ENCODE measurements at regions not wholly inside any gene's neighbourhood (a gene's known extent, or its start where the extent isn't known, plus 50 kb on each side); places are given as distances from the start of the nearest gene placed in this dataset.

- intact Hi-C loops (cut with micrococcal nuclease), result no loop called here
- Mint-ChIP-seq H3K27me3 (ENCODE audit: insufficient read depth) (peaks cover 5% of the 10 kb centered on the region), H3K4me3 (no peak overlapping the region), H3K27ac (no peak overlapping the region), H3K36me3 (ENCODE audit: low read depth) (no peaks in the 10 kb centered on the region), H3K4me1 (ENCODE audit: low read depth) (no peaks in the 10 kb centered on the region), H3K9me3 (no peaks in the 10 kb centered on the region)
- DNase-seq (ENCODE audit: low spot score), result peak; percentile 22
Measured at GRCh38 chr11:127843483-127844396, 743.6 kb downstream of the ETS1 start.

GRCh38 chr11:127825183-127825582 is 762.2 kb downstream of the ETS1 start:
- H3K9me3 Mint-ChIP-seq, result no peaks in the 10 kb centered on the region
- intact Hi-C loops (cut with micrococcal nuclease), result no loop called here
- H3K36me3 Mint-ChIP-seq (ENCODE audit: low read depth), result no peaks in the 10 kb centered on the region
- H3K27me3 Mint-ChIP-seq (ENCODE audit: insufficient read depth), result no peaks in the 10 kb centered on the region
- H3K4me3 Mint-ChIP-seq, result no peak overlapping the region
- H3K4me1 Mint-ChIP-seq (ENCODE audit: low read depth), result no peaks in the 10 kb centered on the region
- no peak for DNase-seq (ENCODE audit: low spot score)
- no peak overlapping the region for H3K27ac Mint-ChIP-seq

- no peaks in the 10 kb centered on the region for H3K36me3 Mint-ChIP-seq (ENCODE audit: low read depth)
Measured at GRCh38 chr11:127818625-127819024, 768.7 kb downstream of the ETS1 start.

DNA sequence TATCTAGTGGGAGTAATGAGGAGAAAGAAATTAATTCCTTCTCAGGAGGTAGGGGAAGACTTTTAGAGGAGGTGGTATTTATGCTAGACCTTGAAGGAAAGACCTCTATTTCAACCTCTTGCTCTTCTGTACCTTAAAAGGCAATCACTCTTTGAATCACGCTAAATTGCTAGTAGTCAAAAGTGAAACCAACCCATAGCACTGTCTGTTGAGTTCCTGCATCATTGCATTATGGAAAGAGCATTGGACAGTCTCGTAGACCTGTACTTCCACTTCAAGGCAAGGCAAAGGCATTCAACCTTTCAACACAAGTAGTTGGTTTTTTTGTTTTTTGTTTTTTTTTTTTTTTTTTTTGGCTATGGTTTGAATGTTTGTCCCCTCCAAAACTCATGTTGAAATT is 770.4 kb downstream of the ETS1 start:
- H3K4me3 Mint-ChIP-seq, result no peak overlapping the region
- H3K9me3 Mint-ChIP-seq, result no peaks in the 10 kb centered on the region
- no peaks in the 10 kb centered on the region for H3K4me1 Mint-ChIP-seq (ENCODE audit: low read depth)
- H3K27ac Mint-ChIP-seq, result no peak overlapping the region
- no peaks in the 10 kb centered on the region for H3K36me3 Mint-ChIP-seq (ENCODE audit: low read depth)
- H3K27me3 Mint-ChIP-seq (ENCODE audit: insufficient read depth), result peaks cover 2% of the 10 kb centered on the region
- intact Hi-C loops (cut with micrococcal nuclease), result no loop called here
- no peak for DNase-seq (ENCODE audit: low spot score)

More at GRCh38 chr11:127818625-127819024, 768.7 kb downstream of the ETS1 start:
- Mint-ChIP-seq H3K9me3 (no peaks in the 10 kb centered on the region), H3K4me1 (ENCODE audit: low read depth) (no peaks in the 10 kb centered on the region), H3K4me3 (no peak overlapping the region), H3K27ac (no peak overlapping the region), H3K27me3 (ENCODE audit: insufficient read depth) (peaks cover 2% of the 10 kb centered on the region)
- no peak for DNase-seq (ENCODE audit: low spot score)
- intact Hi-C loops (cut with micrococcal nuclease), result no loop called here

GRCh38 chr11:127815331-127815730 is 772.0 kb downstream of the ETS1 start:
- Mint-ChIP-seq H3K4me3 (no peak overlapping the region), H3K9me3 (no peaks in the 10 kb centered on the region), H3K36me3 (ENCODE audit: low read depth) (no peaks in the 10 kb centered on the region), H3K27me3 (ENCODE audit: insufficient read depth) (peaks cover 9% of the 10 kb centered on the region), H3K4me1 (ENCODE audit: low read depth) (no peaks in the 10 kb centered on the region), H3K27ac (no peak overlapping the region)
- no peak for DNase-seq (ENCODE audit: low spot score)
- intact Hi-C loops (cut with micrococcal nuclease), result no loop called here

DNA sequence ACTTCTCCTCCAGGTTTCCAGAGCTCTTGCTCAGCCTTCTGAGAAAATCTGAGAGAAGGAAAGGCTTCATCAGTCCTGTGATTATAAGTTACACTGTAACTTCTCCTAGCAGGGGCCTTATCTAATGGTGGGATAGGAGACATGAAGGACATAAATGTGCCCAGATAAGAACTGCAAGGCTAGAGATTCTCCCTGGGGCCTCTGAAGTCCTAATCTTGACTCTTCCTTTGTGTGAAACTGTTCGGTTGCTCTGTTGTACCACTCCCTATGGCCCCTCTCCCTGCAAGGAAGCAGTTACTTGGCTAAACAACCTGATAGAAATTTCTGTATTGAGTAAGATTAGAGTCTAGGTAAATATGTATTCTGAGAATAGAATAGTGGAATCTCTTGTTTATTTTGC is 780.9 kb downstream of the ETS1 start:
- Mint-ChIP-seq H3K9me3 (no peaks in the 10 kb centered on the region), H3K36me3 (ENCODE audit: low read depth) (no peaks in the 10 kb centered on the region), H3K4me1 (ENCODE audit: low read depth) (no peaks in the 10 kb centered on the region), H3K4me3 (no peak overlapping the region), H3K27me3 (ENCODE audit: insufficient read depth) (peaks cover 9% of the 10 kb centered on the region), H3K27ac (no peak overlapping the region)
- intact Hi-C loops (cut with micrococcal nuclease), result no loop called here
- no peak for DNase-seq (ENCODE audit: low spot score)

DNA sequence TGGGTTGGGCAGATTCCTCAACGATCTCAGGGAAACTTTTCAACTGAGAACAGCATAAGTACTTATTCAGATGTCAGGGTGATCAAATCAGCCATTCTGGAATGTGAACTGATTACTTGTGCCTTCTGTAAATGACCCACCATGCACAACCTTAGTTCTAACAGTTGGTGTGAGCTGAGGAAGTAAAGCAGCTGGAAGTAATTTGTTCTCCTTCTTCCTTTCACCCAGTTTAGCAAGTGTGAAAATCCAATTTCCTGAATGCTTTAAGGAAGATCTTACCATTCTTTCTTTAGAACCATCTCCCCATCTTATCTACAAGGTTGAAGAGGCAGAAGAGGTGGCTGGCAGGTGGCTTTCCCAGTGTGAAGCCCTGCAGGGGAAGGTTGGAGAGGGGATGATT is 781.6 kb downstream of the ETS1 start:
- intact Hi-C loops (cut with micrococcal nuclease), result no loop called here
- DNase-seq (ENCODE audit: low spot score), result no peak
- Mint-ChIP-seq H3K4me3 (no peak overlapping the region), H3K9me3 (no peaks in the 10 kb centered on the region), H3K36me3 (ENCODE audit: low read depth) (no peaks in the 10 kb centered on the region), H3K27ac (no peak overlapping the region), H3K4me1 (ENCODE audit: low read depth) (no peaks in the 10 kb centered on the region), H3K27me3 (ENCODE audit: insufficient read depth) (peaks cover 5% of the 10 kb centered on the region)

DNA sequence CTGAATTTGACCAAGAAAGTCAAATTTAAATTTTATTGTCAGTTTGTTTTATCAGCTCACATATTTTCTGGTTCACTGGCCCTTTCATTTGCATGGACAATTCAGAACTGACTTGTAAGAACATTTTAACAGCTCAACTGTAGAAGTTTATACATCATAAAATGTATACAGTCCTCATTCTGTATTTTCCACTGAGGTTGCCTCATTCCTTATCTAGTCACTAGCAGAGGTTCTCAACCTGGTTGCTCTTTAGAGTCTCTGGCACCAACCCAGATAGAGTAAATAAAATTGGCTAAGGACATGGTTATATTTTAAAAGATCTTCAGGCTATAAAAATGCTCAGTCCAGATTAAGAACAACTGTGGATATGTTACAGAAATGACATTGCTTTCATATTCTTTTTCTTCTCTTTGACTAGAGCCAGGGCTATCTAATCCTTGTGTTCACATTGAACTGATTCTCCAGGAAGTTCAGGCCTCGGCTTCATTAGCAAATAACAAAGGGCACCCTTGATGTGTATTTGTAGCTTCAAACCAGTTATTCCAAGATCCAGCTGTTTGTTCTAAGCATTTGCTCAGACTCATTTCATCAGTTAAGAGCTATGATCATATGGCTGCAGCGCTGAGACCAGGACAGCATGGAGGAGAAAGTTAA is 782.5 kb downstream of the ETS1 start:
- no peak for DNase-seq (ENCODE audit: low spot score)
- H3K27me3 Mint-ChIP-seq (ENCODE audit: insufficient read depth), result peaks cover 5% of the 10 kb centered on the region
- no peak overlapping the region for H3K4me3 Mint-ChIP-seq
- no peak overlapping the region for H3K27ac Mint-ChIP-seq
- intact Hi-C loops (cut with micrococcal nuclease), result no loop called here
- H3K9me3 Mint-ChIP-seq, result no peaks in the 10 kb centered on the region
- no peaks in the 10 kb centered on the region for H3K4me1 Mint-ChIP-seq (ENCODE audit: low read depth)
- no peaks in the 10 kb centered on the region for H3K36me3 Mint-ChIP-seq (ENCODE audit: low read depth)

- H3K9me3 Mint-ChIP-seq, result no peaks in the 10 kb centered on the region
- H3K36me3 Mint-ChIP-seq (ENCODE audit: low read depth), result no peaks in the 10 kb centered on the region
- H3K4me3 Mint-ChIP-seq, result no peak overlapping the region
- H3K27ac Mint-ChIP-seq, result no peak overlapping the region
- no peaks in the 10 kb centered on the region for H3K4me1 Mint-ChIP-seq (ENCODE audit: low read depth)
- intact Hi-C loops (cut with micrococcal nuclease), result no loop called here
- peaks cover 5% of the 10 kb centered on the region for H3K27me3 Mint-ChIP-seq (ENCODE audit: insufficient read depth)
- DNase-seq (ENCODE audit: low spot score), result no peak
Measured at GRCh38 chr11:127803755-127804154, 783.6 kb downstream of the ETS1 start.

GRCh38 chr11:127800989-127801688 is 786.2 kb downstream of the ETS1 start:
- Mint-ChIP-seq H3K4me3 (no peak overlapping the region), H3K36me3 (ENCODE audit: low read depth) (no peaks in the 10 kb centered on the region), H3K27ac (no peak overlapping the region), H3K9me3 (no peaks in the 10 kb centered on the region), H3K4me1 (ENCODE audit: low read depth) (no peaks in the 10 kb centered on the region), H3K27me3 (ENCODE audit: insufficient read depth) (peaks cover 6% of the 10 kb centered on the region)
- intact Hi-C loops (cut with micrococcal nuclease), result no loop called here
- DNase-seq (ENCODE audit: low spot score), result no peak

DNA sequence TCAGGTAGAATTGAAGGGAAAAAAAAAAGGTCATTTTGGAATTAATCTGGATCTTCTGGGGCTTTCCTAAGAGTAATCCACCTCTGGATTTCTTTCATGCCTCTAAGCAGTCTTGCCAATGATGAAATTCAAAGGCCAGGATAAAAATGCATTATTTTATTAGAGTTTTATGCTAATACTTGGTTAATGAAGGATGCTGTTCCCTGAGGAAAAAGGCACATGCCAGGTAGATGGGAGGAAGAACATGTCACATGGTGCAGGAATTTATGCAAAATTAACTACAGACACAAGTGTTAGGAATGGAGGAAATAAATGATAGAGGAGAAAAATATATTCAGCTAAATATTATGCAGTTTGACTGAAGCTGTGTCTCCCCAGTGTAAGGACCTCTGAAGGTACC is 792.0 kb downstream of the ETS1 start:
- H3K36me3 Mint-ChIP-seq (ENCODE audit: low read depth), result no peaks in the 10 kb centered on the region
- H3K9me3 Mint-ChIP-seq, result no peaks in the 10 kb centered on the region
- no peak overlapping the region for H3K27ac Mint-ChIP-seq
- H3K27me3 Mint-ChIP-seq (ENCODE audit: insufficient read depth), result peaks cover 2% of the 10 kb centered on the region
- no peaks in the 10 kb centered on the region for H3K4me1 Mint-ChIP-seq (ENCODE audit: low read depth)
- intact Hi-C loops (cut with micrococcal nuclease), result no loop called here
- DNase-seq (ENCODE audit: low spot score), result no peak
- no peak overlapping the region for H3K4me3 Mint-ChIP-seq

- intact Hi-C loops (cut with micrococcal nuclease), result no loop called here
- no peak for DNase-seq (ENCODE audit: low spot score)
- Mint-ChIP-seq H3K27ac (no peak overlapping the region), H3K4me3 (no peak overlapping the region), H3K27me3 (ENCODE audit: insufficient read depth) (no peaks in the 10 kb centered on the region), H3K36me3 (ENCODE audit: low read depth) (no peaks in the 10 kb centered on the region), H3K9me3 (no peaks in the 10 kb centered on the region), H3K4me1 (ENCODE audit: low read depth) (no peaks in the 10 kb centered on the region)
Measured at GRCh38 chr11:127791844-127792243, 791.3 kb upstream of the KIRREL3 start.

DNA sequence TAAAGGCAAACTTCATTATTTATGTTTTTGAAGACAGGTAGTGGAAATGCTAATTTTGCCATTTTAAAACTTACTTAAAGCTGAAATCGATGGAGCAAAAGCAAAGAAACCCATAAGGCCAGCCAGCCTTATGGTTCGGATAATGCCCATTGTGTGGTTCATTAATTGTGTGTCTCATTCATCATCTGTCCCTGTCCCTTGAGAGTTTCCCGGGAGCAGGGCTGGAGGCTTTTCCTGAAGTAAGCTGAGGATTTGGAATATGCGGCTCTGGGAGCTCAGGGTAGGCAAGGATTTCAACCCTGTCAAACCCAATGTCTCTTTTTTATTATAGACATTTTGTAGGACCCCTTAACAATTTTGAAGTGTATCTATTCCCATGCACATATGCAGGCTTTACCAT is 790.0 kb upstream of the KIRREL3 start:
- Mint-ChIP-seq H3K9me3 (no peaks in the 10 kb centered on the region), H3K27me3 (ENCODE audit: insufficient read depth) (no peaks in the 10 kb centered on the region), H3K27ac (no peak overlapping the region), H3K4me3 (no peak overlapping the region), H3K36me3 (ENCODE audit: low read depth) (no peaks in the 10 kb centered on the region), H3K4me1 (ENCODE audit: low read depth) (no peaks in the 10 kb centered on the region)
- no peak for DNase-seq (ENCODE audit: low spot score)
- intact Hi-C loops (cut with micrococcal nuclease), result no loop called here

Data from activated T-helper 1 cell treated with anti-CD3 and anti-CD28 coated beads, Interleukin-12 subunit alpha, Interleukin-12 subunit beta, Interleukin-2, Interleukin-4 antibody, amounts not matched to agents 30 ng/mL and 10 ng/mL and 1 ng/mL, durations not matched to agents 14 hours and 24 hours and 36 hours (primary cell).